H9 (cell line): ENCODE measurements at regions not wholly inside any gene's neighbourhood (a gene's known extent, or its start where the extent isn't known, plus 50 kb on each side); places are given as distances from the start of the nearest gene placed in this dataset.

Experiments used
- DNase-seq: peaks from one replicate; pipeline ENCODE4 v3.0.0-alpha.2; 2017
- H2AFZ ChIP-seq: one replicate; pipeline ENCODE4 v1.6.1; 2013; ENCODE audit warnings: mild to moderate bottlenecking, low read length, control low read depth, moderate library complexity
- H2AK5ac ChIP-seq: 2 replicates; pipeline ENCODE4 v1.6.1; 2013; ENCODE audit warnings: low read length, control low read depth, mixed read lengths; ENCODE audit not compliant: insufficient read length
- H2BK120ac ChIP-seq: one replicate; pipeline ENCODE4 v1.6.1; 2013; ENCODE audit warnings: low read depth, mild to moderate bottlenecking, low read length, control low read depth, inconsistent platforms; ENCODE audit not compliant: poor library complexity, severe bottlenecking
- H2BK12ac ChIP-seq: 2 replicates; pipeline ENCODE4 v1.6.1; 2013; ENCODE audit warnings: low read length, control low read depth, mixed read lengths, low read depth; ENCODE audit not compliant: insufficient read length
- H2BK15ac ChIP-seq: 2 replicates; pipeline ENCODE4 v1.6.1; 2013; ENCODE audit warnings: low read depth, low read length, control low read depth
- H2BK20ac ChIP-seq: one replicate; pipeline ENCODE4 v1.6.1; 2013; ENCODE audit warnings: low read depth, mild to moderate bottlenecking, low read length, control low read depth, inconsistent platforms; ENCODE audit not compliant: poor library complexity, severe bottlenecking
- H2BK5ac ChIP-seq: 2 replicates; pipeline ENCODE4 v1.6.1; 2013; ENCODE audit warnings: low read length, control low read depth, mixed read lengths; ENCODE audit not compliant: insufficient read length
- H3K14ac ChIP-seq: 2 replicates; pipeline ENCODE4 v1.6.1; 2013; ENCODE audit warnings: low read length, control low read depth; ENCODE audit not compliant: insufficient read depth
- H3K18ac ChIP-seq: 2 replicates; pipeline ENCODE4 v1.6.1; 2013; ENCODE audit warnings: low read depth, mild to moderate bottlenecking, mixed read lengths, low read length, control low read depth; ENCODE audit not compliant: insufficient read length
- H3K23ac ChIP-seq: 2 replicates; pipeline ENCODE4 v1.6.1; 2013; ENCODE audit warnings: low read length, control low read depth, mixed read lengths, low read depth; ENCODE audit not compliant: insufficient read length
- H3K23me2 ChIP-seq: 2 replicates; pipeline ENCODE4 v1.6.1; 2013; ENCODE audit warnings: low read depth, mild to moderate bottlenecking, mixed read lengths, low read length, control low read depth; ENCODE audit not compliant: insufficient read length, poor library complexity, severe bottlenecking
- H3K27ac ChIP-seq: 2 replicates; pipeline ENCODE4 v1.5.1; 2013; ENCODE audit warnings: low read length, control low read depth, mixed read lengths, low read depth; ENCODE audit not compliant: insufficient read length
- H3K27me3 ChIP-seq: 2 replicates; pipeline ENCODE4 v1.6.1; 2013; ENCODE audit warnings: low read length, control low read depth, inconsistent platforms; ENCODE audit not compliant: insufficient read depth
- H3K4ac ChIP-seq: 2 replicates; pipeline ENCODE4 v1.6.1; 2013; ENCODE audit warnings: low read depth, mild to moderate bottlenecking, control low read depth, inconsistent platforms, low read length, moderate library complexity
- H3K4me1 ChIP-seq: 2 replicates; pipeline ENCODE4 v1.6.1; 2013; ENCODE audit warnings: low read length, control low read depth, inconsistent platforms; ENCODE audit not compliant: insufficient read depth
- H3K4me2 ChIP-seq: 2 replicates; pipeline ENCODE4 v1.6.1; 2013; ENCODE audit warnings: low read length, control low read depth, mixed read lengths; ENCODE audit not compliant: insufficient read length, insufficient read depth
- H3K56ac ChIP-seq: 2 replicates; pipeline ENCODE4 v1.6.1; 2013; ENCODE audit warnings: low read depth, mild to moderate bottlenecking, mixed read lengths, low read length, control low read depth; ENCODE audit not compliant: insufficient read length
- H3K79me1 ChIP-seq: 2 replicates; pipeline ENCODE4 v1.6.1; 2013; ENCODE audit warnings: low read depth, mild to moderate bottlenecking, moderate library complexity, low read length, control low read depth, inconsistent platforms; ENCODE audit not compliant: insufficient read depth, poor library complexity, severe bottlenecking
- H3K79me2 ChIP-seq: 2 replicates; pipeline ENCODE4 v1.6.1; 2013; ENCODE audit warnings: low read length, control low read depth, inconsistent platforms; ENCODE audit not compliant: insufficient read depth
- H3K9ac ChIP-seq: 2 replicates; pipeline ENCODE4 v1.6.1; 2013; ENCODE audit warnings: low read length, control low read depth, mixed read lengths; ENCODE audit not compliant: insufficient read length; ENCODE audit errors: extremely low read depth
- H3K9me3 ChIP-seq: one replicate; pipeline ENCODE4 v1.6.1; 2013; ENCODE audit warnings: low read depth, low read length, inconsistent platforms; ENCODE audit not compliant: control insufficient read depth
- H3T11ph ChIP-seq: one replicate; pipeline ENCODE4 v1.6.1; 2013; ENCODE audit warnings: mild to moderate bottlenecking, low read length, control low read depth, inconsistent platforms
- H4K20me1 ChIP-seq: one replicate; pipeline ENCODE4 v1.6.1; 2013; ENCODE audit not compliant: control insufficient read depth, insufficient read length, insufficient read depth
- H4K5ac ChIP-seq: 2 replicates; pipeline ENCODE4 v1.6.1; 2013; ENCODE audit warnings: low read depth, mild to moderate bottlenecking, mixed read lengths, low read length, control low read depth; ENCODE audit not compliant: insufficient read length
- H4K8ac ChIP-seq: replicated peaks from 2 replicates; pipeline ENCODE4 v1.6.1; 2013; ENCODE audit warnings: low read length, control low read depth, mixed read lengths, low read depth; ENCODE audit not compliant: insufficient read length
- H4K91ac ChIP-seq: 2 replicates; pipeline ENCODE4 v1.6.1; 2013; ENCODE audit warnings: low read depth, mild to moderate bottlenecking, moderate library complexity, mixed read lengths, low read length, control low read depth; ENCODE audit not compliant: insufficient read length
- H3K27ac Mint-ChIP-seq, 3 experiments: 2 replicates in 2 of 3; 3 replicates in 1 of 3; pipeline ENCODE4 v1.8.0; 2020 to 2021; ENCODE audit warnings: mixed read lengths in 3 of 3, mild to moderate bottlenecking in 1 of 3, moderate library complexity in 1 of 3
- H3K27me3 Mint-ChIP-seq: 2 replicates; pipeline ENCODE4 v1.8.0; 2021; ENCODE audit warnings: low read depth, mild to moderate bottlenecking, moderate library complexity, mixed read lengths
- H3K36me3 Mint-ChIP-seq, 3 experiments: 2 replicates in 2 of 3; 3 replicates in 1 of 3; pipeline ENCODE4 v1.8.0; 2020 to 2021; ENCODE audit warnings: low read depth in 3 of 3, mixed read lengths in 3 of 3; ENCODE audit not compliant: insufficient read depth in 1 of 3
- H3K4me1 Mint-ChIP-seq, 2 experiments: 2 replicates each; pipeline ENCODE4 v1.8.0; 2020; ENCODE audit warnings: mixed read lengths in 2 of 2
- H3K4me3 Mint-ChIP-seq, 2 experiments: 2 replicates in 1 of 2; 3 replicates in 1 of 2; pipeline ENCODE4 v1.8.0; 2020 to 2021; ENCODE audit warnings: mild to moderate bottlenecking in 2 of 2, mixed read lengths in 2 of 2, moderate library complexity in 1 of 2
- H3K9me3 Mint-ChIP-seq, 2 experiments: 2 replicates in 1 of 2; 3 replicates in 1 of 2; pipeline ENCODE4 v1.8.0; 2020; ENCODE audit warnings: mild to moderate bottlenecking in 2 of 2, mixed read lengths in 2 of 2, moderate library complexity in 1 of 2
- WGBS: extraction: QIAGEN DNeasy Blood & Tissue Kit; methylation state at CpG from one replicate; pipeline ENCODE4 v1.1.7; 2013; ENCODE audit warnings: missing lambda C conversion rate, low lambda C conversion rate, mixed read lengths; ENCODE audit not compliant: insufficient read length; ENCODE audit errors: extremely low coverage; 5-methylcytosine and 5-hydroxymethylcytosine counted together
- TF ChIP-seq, protein P1 (sequence below): fragments of 200-600 bp; sonication (generic); conservative IDR thresholded peaks from 3 replicates; pipeline ENCODE4 v1.8.0; 2021; ENCODE audit warnings: antibody characterized with exemption, mild to moderate bottlenecking

DNA sequence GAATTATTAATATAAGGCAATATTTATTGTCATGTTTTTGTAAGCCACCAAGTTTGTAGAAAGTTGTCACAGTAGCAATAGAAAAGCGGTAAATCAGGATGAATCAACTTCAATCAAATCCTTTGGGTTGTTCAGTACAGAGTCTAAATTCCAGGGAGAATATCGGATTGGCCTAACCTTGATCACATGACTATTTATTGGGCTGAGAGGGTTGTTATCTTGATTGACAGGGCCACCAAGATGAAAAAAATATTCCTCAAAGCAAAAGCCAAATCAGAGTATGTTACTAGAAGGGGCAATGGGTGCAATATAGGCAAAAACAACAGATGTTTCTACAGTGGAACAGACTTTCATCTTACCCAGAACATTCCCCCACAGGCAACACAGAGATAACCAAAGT is 270.0 kb downstream of the METTL4 start:
- WGBS: no CpG with 5 or more reads among the region's 2 CpGs

More for the DNA sequence above, 270.0 kb downstream of the METTL4 start:
- Histone ChIP-seq H3T11ph (no peak overlapping the region), H2AFZ (no peak overlapping the region), H3K23me2 (no peaks in the 10 kb centered on the region), H3K27ac (no peak overlapping the region), H3K23ac (no peak overlapping the region), H3K18ac (no peak overlapping the region), H2BK20ac (no peak overlapping the region), H3K56ac (no peak overlapping the region), H3K9ac (no peak overlapping the region), H3K4me1 (no peaks in the 10 kb centered on the region), H3K79me2 (no peaks in the 10 kb centered on the region), H3K79me1 (no peaks in the 10 kb centered on the region), H4K20me1 (no peaks in the 10 kb centered on the region), H3K4ac (no peak overlapping the region), H2BK12ac (no peak overlapping the region), H4K91ac (no peak overlapping the region), H2AK5ac (no peak overlapping the region), H3K14ac (no peak overlapping the region), H4K5ac (no peak overlapping the region), H2BK15ac (no peak overlapping the region), H2BK120ac (no peak overlapping the region), H3K9me3 (no peaks in the 10 kb centered on the region), H3K4me2 (no peak overlapping the region), H4K8ac (no peak overlapping the region), H3K27me3 (no peaks in the 10 kb centered on the region), H2BK5ac (no peak overlapping the region)
- Mint-ChIP-seq H3K9me3 (no peaks in the 10 kb centered on the region), H3K4me3 (no peak overlapping the region), H3K27ac (no peak overlapping the region), H3K36me3 (no peaks in the 10 kb centered on the region), H3K4me1 (no peaks in the 10 kb centered on the region), H3K27me3 (no peaks in the 10 kb centered on the region)
- no peak for DNase-seq
- TF ChIP-seq, protein P1, sequence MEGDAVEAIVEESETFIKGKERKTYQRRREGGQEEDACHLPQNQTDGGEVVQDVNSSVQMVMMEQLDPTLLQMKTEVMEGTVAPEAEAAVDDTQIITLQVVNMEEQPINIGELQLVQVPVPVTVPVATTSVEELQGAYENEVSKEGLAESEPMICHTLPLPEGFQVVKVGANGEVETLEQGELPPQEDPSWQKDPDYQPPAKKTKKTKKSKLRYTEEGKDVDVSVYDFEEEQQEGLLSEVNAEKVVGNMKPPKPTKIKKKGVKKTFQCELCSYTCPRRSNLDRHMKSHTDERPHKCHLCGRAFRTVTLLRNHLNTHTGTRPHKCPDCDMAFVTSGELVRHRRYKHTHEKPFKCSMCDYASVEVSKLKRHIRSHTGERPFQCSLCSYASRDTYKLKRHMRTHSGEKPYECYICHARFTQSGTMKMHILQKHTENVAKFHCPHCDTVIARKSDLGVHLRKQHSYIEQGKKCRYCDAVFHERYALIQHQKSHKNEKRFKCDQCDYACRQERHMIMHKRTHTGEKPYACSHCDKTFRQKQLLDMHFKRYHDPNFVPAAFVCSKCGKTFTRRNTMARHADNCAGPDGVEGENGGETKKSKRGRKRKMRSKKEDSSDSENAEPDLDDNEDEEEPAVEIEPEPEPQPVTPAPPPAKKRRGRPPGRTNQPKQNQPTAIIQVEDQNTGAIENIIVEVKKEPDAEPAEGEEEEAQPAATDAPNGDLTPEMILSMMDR: no peak
